T-helper 2 cell treated with Interferon-gamma antibody and Interleukin-4, amounts not matched to agents 5 μg/mL and 100 μg/mL, for 36 hours (primary cell): ENCODE measurements at regions not wholly inside any gene's neighbourhood (a gene's known extent, or its start where the extent isn't known, plus 50 kb on each side); places are given as distances from the start of the nearest gene placed in this dataset.
"Not testable (repeated sequence)": the region's sequence is repeated elsewhere in the genome, so short reads cannot be mapped to it uniquely, and the experiment has no call there.

Experiments
- DNase-seq: peaks from one replicate; pipeline ENCODE4 v3.0.0; 2021; ENCODE audit warnings: low spot score
- H3K27ac Mint-ChIP-seq: one replicate; pipeline ENCODE4 v1.8.0; 2021; ENCODE audit warnings: mild to moderate bottlenecking, mixed read lengths
- H3K27me3 Mint-ChIP-seq: one replicate; pipeline ENCODE4 v1.8.0; 2021; ENCODE audit warnings: low read depth, mixed read lengths
- H3K36me3 Mint-ChIP-seq: one replicate; pipeline ENCODE4 v1.8.0; 2021; ENCODE audit warnings: low read depth, mixed read lengths
- H3K4me1 Mint-ChIP-seq: one replicate; pipeline ENCODE4 v1.8.0; 2021; ENCODE audit warnings: low read depth, mixed read lengths
- H3K4me3 Mint-ChIP-seq: one replicate; pipeline ENCODE4 v1.8.0; 2022; ENCODE audit warnings: mild to moderate bottlenecking, moderate library complexity, mixed read lengths
- H3K9me3 Mint-ChIP-seq: one replicate; pipeline ENCODE4 v1.8.0; 2021; ENCODE audit warnings: mixed read lengths

- not testable (repeated sequence) for H3K9me3 Mint-ChIP-seq, DNase-seq
These were observed 995.8 kb downstream of the LTN1 start for GRCh38 chr21:27996906-27997305.

GRCh38 chr21:27984663-27985325, 1007.9 kb downstream of the LTN1 start:
- not testable (repeated sequence) for DNase-seq, H3K27me3 Mint-ChIP-seq, H3K36me3 Mint-ChIP-seq, H3K27ac Mint-ChIP-seq, H3K4me1 Mint-ChIP-seq, H3K4me3 Mint-ChIP-seq, H3K9me3 Mint-ChIP-seq

More at GRCh38 chr21:27996906-27997305, 995.8 kb downstream of the LTN1 start:
- not testable (repeated sequence) for H3K4me1 Mint-ChIP-seq, H3K27ac Mint-ChIP-seq, H3K27me3 Mint-ChIP-seq, H3K36me3 Mint-ChIP-seq, H3K4me3 Mint-ChIP-seq

- not testable (repeated sequence) for H3K27ac Mint-ChIP-seq, H3K4me1 Mint-ChIP-seq, DNase-seq, H3K4me3 Mint-ChIP-seq, H3K27me3 Mint-ChIP-seq, H3K9me3 Mint-ChIP-seq, H3K36me3 Mint-ChIP-seq
These were observed 1012.6 kb upstream of the ADAMTS5 start for GRCh38 chr21:27979446-27979845.

DNA sequence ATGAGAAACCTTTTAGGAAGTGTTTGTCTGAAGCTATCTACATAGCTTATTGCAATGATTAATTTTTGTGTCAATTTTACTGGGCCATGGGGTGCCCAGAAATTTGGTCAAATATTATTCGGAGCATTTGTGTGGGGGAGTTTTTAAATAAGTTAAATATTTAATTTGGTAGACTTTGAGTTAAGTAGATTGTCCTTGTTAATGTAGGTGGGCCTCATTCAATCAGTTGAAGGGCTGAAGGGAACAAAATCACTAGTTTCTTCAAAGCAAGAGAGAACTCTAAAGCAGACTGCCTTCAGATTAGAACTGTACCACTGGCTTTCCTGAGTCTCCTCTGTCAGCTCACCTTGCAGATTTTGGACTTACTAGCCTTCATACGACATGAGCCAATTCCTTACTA, 1008.6 kb upstream of the ADAMTS5 start:
- no peak overlapping the region for H3K4me3 Mint-ChIP-seq
- no peaks in the 10 kb centered on the region for H3K27me3 Mint-ChIP-seq
- no peak for DNase-seq
- no peaks in the 10 kb centered on the region for H3K4me1 Mint-ChIP-seq
- H3K9me3 Mint-ChIP-seq = peaks cover 12% of the 10 kb centered on the region
- no peaks in the 10 kb centered on the region for H3K36me3 Mint-ChIP-seq
- no peak overlapping the region for H3K27ac Mint-ChIP-seq

DNA sequence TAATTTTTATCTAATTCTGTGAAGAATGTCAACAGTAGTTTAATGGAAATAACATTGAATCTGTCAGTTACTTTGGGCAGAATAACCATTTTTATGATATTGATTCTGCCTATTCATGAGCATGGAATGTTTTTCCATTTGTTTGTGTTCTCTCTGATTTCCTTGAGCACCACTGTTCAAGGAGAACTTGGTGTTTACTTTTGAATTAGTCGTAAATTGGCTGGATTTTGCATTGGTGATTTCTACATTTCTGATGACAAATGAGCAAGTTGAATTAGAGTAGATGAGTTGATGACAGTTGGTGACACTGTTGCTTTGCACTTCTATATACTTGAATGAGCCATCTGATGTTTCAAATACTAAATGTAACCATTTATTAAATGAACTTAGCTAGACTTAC, 1007.3 kb upstream of the ADAMTS5 start:
- H3K27ac Mint-ChIP-seq, H3K4me1 Mint-ChIP-seq, H3K36me3 Mint-ChIP-seq, H3K4me3 Mint-ChIP-seq, H3K27me3 Mint-ChIP-seq, DNase-seq: not testable (repeated sequence)
- H3K9me3 Mint-ChIP-seq = peaks cover 12% of the 10 kb centered on the region

- H3K4me3 Mint-ChIP-seq, DNase-seq, H3K4me1 Mint-ChIP-seq, H3K27me3 Mint-ChIP-seq, H3K27ac Mint-ChIP-seq, H3K36me3 Mint-ChIP-seq: not testable (repeated sequence)
- H3K9me3 Mint-ChIP-seq = peaks cover 10% of the 10 kb centered on the region
These were observed 1001.4 kb upstream of the ADAMTS5 start for GRCh38 chr21:27968240-27968639.

DNA sequence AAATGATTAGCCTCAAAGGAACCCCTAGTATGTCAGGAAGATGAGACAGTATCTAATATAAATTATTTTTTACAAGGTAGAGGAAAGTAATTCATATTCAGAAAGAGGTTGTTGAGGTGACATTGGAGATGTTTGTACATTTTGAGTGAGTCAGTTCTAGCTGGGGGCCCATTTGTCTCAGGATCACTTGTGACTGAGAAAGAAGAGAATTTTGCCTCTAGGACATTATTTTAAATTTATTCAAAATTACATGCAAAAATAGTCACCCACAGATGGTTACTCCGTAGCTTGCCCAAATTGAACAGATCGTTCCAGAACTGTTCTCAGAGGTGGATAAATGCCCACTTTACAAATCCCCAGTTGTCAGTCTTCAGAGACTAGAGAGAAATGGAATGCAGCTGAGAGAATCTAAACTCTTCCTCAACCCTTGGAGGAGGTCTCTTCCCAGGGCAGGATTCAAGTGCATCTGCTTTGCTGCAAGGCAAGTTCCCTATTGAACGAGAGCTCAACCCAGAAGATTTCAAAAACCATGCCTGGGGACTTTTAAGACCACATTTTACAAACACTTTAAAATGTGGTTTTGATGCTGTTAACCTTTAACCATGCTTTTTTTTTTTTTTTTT, 987.8 kb upstream of the ADAMTS5 start:
- Mint-ChIP-seq H3K36me3 (no peaks in the 10 kb centered on the region), H3K27ac (no peak overlapping the region), H3K4me3 (no peak overlapping the region), H3K9me3 (peaks cover 8% of the 10 kb centered on the region), H3K4me1 (no peaks in the 10 kb centered on the region), H3K27me3 (no peaks in the 10 kb centered on the region)
- no peak for DNase-seq

DNA sequence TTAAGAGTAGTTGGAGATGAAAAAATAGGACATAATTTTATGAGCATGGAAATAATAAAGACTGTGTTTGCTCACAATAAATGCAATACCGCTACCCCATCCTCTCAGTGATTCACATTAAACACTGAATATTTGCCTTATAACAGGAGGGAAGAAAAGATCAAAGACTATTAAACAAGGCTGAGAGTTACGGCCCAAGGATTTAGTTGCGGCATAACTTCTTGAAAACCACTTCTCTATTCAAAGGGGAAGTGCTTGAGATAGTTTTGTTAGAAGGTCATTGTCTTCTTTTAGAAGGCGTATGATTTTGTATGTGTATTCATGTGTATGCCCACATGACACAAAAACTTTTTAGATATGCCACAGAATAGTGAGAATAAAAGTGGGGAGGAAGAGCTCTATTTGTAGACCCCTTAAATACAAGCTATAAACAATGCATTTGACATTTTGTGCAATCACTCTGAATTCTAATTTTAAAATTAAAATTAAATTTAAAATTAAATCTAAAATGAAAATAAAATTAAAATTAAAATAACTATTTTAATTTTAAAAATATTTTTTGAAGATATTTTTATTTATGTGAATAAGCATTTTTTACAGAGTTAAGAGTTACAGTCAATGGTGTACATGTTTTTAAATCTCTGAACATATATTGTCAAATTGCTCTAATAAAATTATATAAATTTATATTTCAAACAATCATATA, 986.6 kb upstream of the ADAMTS5 start:
- Mint-ChIP-seq H3K4me1 (no peaks in the 10 kb centered on the region), H3K9me3 (peaks cover 8% of the 10 kb centered on the region), H3K4me3 (no peak overlapping the region), H3K27ac (no peak overlapping the region), H3K27me3 (no peaks in the 10 kb centered on the region), H3K36me3 (no peaks in the 10 kb centered on the region)
- no peak for DNase-seq

DNA sequence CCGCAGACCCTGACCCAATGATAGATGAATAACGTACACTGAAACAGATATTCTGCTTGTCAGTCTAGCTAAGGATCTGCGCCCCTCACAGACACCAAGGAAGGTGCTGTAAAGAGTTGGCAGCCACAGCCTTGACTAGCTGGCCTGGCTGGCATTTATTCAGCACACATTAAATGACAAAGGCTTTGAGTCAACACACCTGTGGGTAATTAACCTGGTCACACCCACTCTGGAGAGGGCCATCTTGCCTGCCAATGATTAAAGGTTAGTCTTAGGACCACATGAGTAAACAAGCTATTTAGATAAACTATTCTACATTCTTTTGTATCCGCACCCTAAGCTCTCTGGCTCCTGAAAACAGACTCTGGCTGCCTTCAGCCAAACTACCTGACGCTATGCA, 982.2 kb upstream of the ADAMTS5 start:
- not testable (repeated sequence) for H3K4me1 Mint-ChIP-seq, H3K27me3 Mint-ChIP-seq, H3K4me3 Mint-ChIP-seq, H3K9me3 Mint-ChIP-seq, DNase-seq, H3K27ac Mint-ChIP-seq, H3K36me3 Mint-ChIP-seq

GRCh38 chr21:27930108-27930767, 963.4 kb upstream of the ADAMTS5 start:
- H3K4me3 Mint-ChIP-seq, DNase-seq, H3K9me3 Mint-ChIP-seq, H3K36me3 Mint-ChIP-seq, H3K4me1 Mint-ChIP-seq, H3K27ac Mint-ChIP-seq, H3K27me3 Mint-ChIP-seq: not testable (repeated sequence)

DNA sequence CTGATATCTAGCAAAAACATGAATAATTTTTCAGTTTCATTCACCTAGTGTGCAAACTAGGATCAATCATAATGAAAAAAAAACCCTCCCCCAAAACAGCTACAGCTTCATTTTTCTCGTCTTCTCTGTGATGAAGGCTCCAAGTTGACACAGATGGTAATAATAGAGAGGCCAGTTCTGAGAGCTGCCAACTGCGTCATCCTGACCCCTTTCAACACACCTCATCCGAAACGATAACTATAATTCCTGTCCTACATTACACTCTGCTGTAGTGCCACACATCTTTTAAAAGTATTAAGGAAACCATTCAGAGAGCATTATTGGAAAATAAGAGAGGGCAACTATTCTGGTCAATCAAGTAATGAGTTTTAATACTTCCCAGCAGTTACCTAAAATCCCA, 962.3 kb upstream of the ADAMTS5 start:
- not testable (repeated sequence) for H3K27ac Mint-ChIP-seq, H3K9me3 Mint-ChIP-seq, H3K36me3 Mint-ChIP-seq, DNase-seq, H3K4me3 Mint-ChIP-seq, H3K4me1 Mint-ChIP-seq, H3K27me3 Mint-ChIP-seq

GRCh38 chr21:27928534-27929115, 961.7 kb upstream of the ADAMTS5 start:
- H3K27ac Mint-ChIP-seq, H3K4me1 Mint-ChIP-seq, DNase-seq, H3K27me3 Mint-ChIP-seq, H3K9me3 Mint-ChIP-seq, H3K4me3 Mint-ChIP-seq, H3K36me3 Mint-ChIP-seq: not testable (repeated sequence)

GRCh38 chr21:27921421-27921820, 954.5 kb upstream of the ADAMTS5 start:
- H3K9me3 Mint-ChIP-seq, H3K27me3 Mint-ChIP-seq, H3K36me3 Mint-ChIP-seq, DNase-seq, H3K27ac Mint-ChIP-seq, H3K4me3 Mint-ChIP-seq, H3K4me1 Mint-ChIP-seq: not testable (repeated sequence)

GRCh38 chr21:27917966-27918365, 951.1 kb upstream of the ADAMTS5 start:
- not testable (repeated sequence) for H3K4me1 Mint-ChIP-seq, DNase-seq

More at GRCh38 chr21:27917966-27918365, 951.1 kb upstream of the ADAMTS5 start:
- peaks cover 15% of the 10 kb centered on the region for H3K9me3 Mint-ChIP-seq
- H3K36me3 Mint-ChIP-seq, H3K27me3 Mint-ChIP-seq, H3K4me3 Mint-ChIP-seq, H3K27ac Mint-ChIP-seq: not testable (repeated sequence)
